H1 (cell line): ENCODE measurements at regions not wholly inside any gene's neighbourhood (a gene's known extent, or its start where the extent isn't known, plus 50 kb on each side); places are given as distances from the start of the nearest gene placed in this dataset.

Experiments
- BRCA1 ChIP-seq: IDR thresholded peaks from 2 replicates; pipeline ENCODE4 v1.6.1; 2012; ENCODE audit warnings: low read depth, low read length, improper control_type of control experiment
- CHD2 ChIP-seq: IDR thresholded peaks from 2 replicates; pipeline ENCODE4 v1.6.1; 2012; ENCODE audit warnings: low read length, improper control_type of control experiment
- HDAC2 ChIP-seq, 2 experiments: fragments of 300-600 bp in 1 of 2; sonication (generic) in 1 of 2; IDR thresholded peaks; 2 replicates each; pipeline ENCODE4 v1.6.1; 2011 to 2012; ENCODE audit warnings: low read depth in 2 of 2, low read length in 2 of 2, mild to moderate bottlenecking in 2 of 2, moderate library complexity in 2 of 2, borderline replicate concordance in 1 of 2, inconsistent platforms in 1 of 2
- JUN ChIP-seq: IDR thresholded peaks from 2 replicates; pipeline ENCODE4 v1.6.1; 2011; ENCODE audit warnings: low read depth, mild to moderate bottlenecking, improper control_type of control experiment, low read length
- JUND ChIP-seq: IDR thresholded peaks from 2 replicates; pipeline ENCODE4 v1.6.1; 2011; ENCODE audit warnings: mild to moderate bottlenecking, improper control_type of control experiment, low read length
- KDM1A ChIP-seq: fragments of 200-600, 300-600 bp; sonication (generic); IDR thresholded peaks from 2 replicates; pipeline ENCODE4 v1.7.1; 2016; ENCODE audit warnings: mild to moderate bottlenecking, low read length, borderline replicate concordance
- PHF8 ChIP-seq: fragments of 200-600 bp; sonication (generic); conservative IDR thresholded peaks from 2 replicates; pipeline ENCODE4 v1.7.1; 2012; ENCODE audit warnings: low read depth, mild to moderate bottlenecking, inconsistent platforms, low read length, moderate library complexity
- POLR2A ChIP-seq, 2 experiments: IDR thresholded peaks; 1 replicate in 1 of 2; 2 replicates in 1 of 2; pipeline ENCODE4 v1.6.1; 2011; ENCODE audit warnings: low read depth in 2 of 2, low read length in 2 of 2, mild to moderate bottlenecking in 2 of 2; ENCODE audit errors: control extremely low read depth in 1 of 2
- POU5F1 ChIP-seq: IDR thresholded peaks from 2 replicates; pipeline ENCODE4 v1.6.1; 2011; ENCODE audit warnings: low read depth, mild to moderate bottlenecking, low read length, moderate library complexity
- RBBP5 ChIP-seq: IDR thresholded peaks from 2 replicates; pipeline ENCODE4 v1.7.1; 2012; ENCODE audit warnings: low read depth, mild to moderate bottlenecking, inconsistent platforms, low read length, moderate library complexity, borderline replicate concordance
- RFX5 ChIP-seq: IDR thresholded peaks from 2 replicates; pipeline ENCODE4 v1.6.1; 2011; ENCODE audit warnings: low read depth, low read length, improper control_type of control experiment, borderline replicate concordance
- RXRA ChIP-seq: IDR thresholded peaks from 2 replicates; pipeline ENCODE4 v1.6.1; 2011; ENCODE audit warnings: low read depth, mild to moderate bottlenecking, low read length, moderate library complexity; ENCODE audit not compliant: insufficient read depth
- SAP30 ChIP-seq: fragments of 300-600 bp; sonication (generic); IDR thresholded peaks from 2 replicates; pipeline ENCODE4 v1.7.1; 2012; ENCODE audit warnings: low read length, moderate library complexity, mild to moderate bottlenecking, inconsistent platforms; ENCODE audit not compliant: insufficient read depth, insufficient replicate concordance
- SIN3A ChIP-seq, 2 experiments: IDR thresholded peaks in 1 of 2; conservative IDR thresholded peaks in 1 of 2; 2 replicates each; pipeline ENCODE4 v1.6.1; 2011 to 2012; ENCODE audit warnings: low read length in 2 of 2, improper control_type of control experiment in 1 of 2, low read depth in 1 of 2, mild to moderate bottlenecking in 1 of 2
- TBP ChIP-seq: IDR thresholded peaks from 2 replicates; pipeline ENCODE4 v1.6.1; 2011; ENCODE audit warnings: low read depth, low read length, improper control_type of control experiment
- YY1 ChIP-seq: IDR thresholded peaks from 2 replicates; pipeline ENCODE4 v1.6.1; 2011; ENCODE audit warnings: low read depth, mild to moderate bottlenecking, low read length
- TF ChIP-seq, protein P1 (sequence below): IDR thresholded peaks from 2 replicates; pipeline ENCODE4 v1.6.1; 2012; ENCODE audit warnings: inconsistent platforms
- TF ChIP-seq, protein P2 (sequence below), 3 experiments: IDR thresholded peaks; 1 replicate in 2 of 3; 2 replicates in 1 of 3; pipeline versions ENCODE4 v1.5.1 to v1.6.1; 2011; ENCODE audit warnings: low read length in 3 of 3, mild to moderate bottlenecking in 3 of 3, inconsistent platforms in 2 of 3, low read depth in 1 of 3, moderate library complexity in 1 of 3; ENCODE audit not compliant: insufficient read depth in 1 of 3; ENCODE audit errors: control extremely low read depth in 1 of 3

DNA sequence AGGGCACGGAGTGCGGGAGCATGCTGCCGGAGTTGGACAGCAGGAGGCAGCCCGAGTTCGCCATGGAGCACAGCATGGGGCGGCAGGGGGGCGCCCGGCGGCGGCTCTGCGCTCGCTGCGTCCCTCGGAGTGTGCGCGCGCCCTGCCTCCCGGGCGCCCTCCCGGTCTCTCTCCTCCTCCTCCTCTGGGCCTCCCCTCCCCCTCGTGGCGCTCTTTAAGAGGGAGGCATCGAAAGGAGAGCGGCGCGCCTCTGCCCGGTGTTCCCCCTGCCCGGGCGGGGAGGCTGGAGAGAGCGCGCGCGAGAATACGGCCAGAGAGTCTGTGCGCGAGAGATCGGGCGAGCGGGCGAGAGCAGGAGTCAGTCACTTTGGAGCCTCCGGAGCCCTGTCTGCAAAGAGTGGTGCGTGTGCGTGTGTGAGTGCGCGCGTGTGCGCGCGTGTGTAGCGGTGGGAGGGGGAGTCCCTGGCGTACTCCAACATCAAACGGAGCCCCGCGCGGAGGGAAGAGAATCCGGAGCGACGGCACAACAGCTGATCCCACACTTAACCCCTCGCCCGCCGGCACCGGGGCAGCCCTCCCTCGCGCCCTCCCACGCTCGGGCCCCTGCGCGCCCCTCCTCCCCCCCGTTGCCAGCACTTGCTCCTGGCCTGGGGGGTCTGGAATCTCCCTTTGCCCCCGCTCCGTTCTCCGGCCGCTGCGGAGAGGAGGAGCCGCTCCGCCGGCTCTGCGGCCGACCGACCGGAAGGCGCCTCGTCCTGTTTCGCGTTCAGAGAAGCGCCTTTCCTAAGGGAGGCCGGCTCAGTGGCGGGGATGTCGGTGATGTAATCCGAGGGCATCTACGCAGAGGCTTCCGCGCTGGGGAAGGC, 108.9 kb downstream of the ENGASE start (continued):
- TF ChIP-seq SIN3A (conservative IDR thresholded peaks at IDR 0.05 in 1 of 2, IDR thresholded peaks at IDR 0.05 in 1 of 2; ENCODE audit: low read depth in 1 of 2, low read length in 2 of 2) (no peak; a peak in 1 of 4 replicates), RXRA (no peak), BRCA1 (peak; percentile 48), YY1 (0 out of 2 replicates have a peak, but pooled peaks have one; percentile 15), SAP30 (peak; percentile 28), RFX5 (no peak), JUND (no peak), KDM1A (no peak), TBP (peak; percentile 23; the same call in 1 of the 2 replicates), HDAC2 (IDR thresholded peaks at IDR 0.05; ENCODE audit: borderline replicate concordance in 1 of 2, low read depth in 2 of 2, low read length in 2 of 2) (no peak), PHF8 (peak; percentile 41), POU5F1 (no peak), POLR2A (IDR thresholded peaks at IDR 0.05; ENCODE audit: control extremely low read depth in 1 of 2, low read depth in 2 of 2, low read length in 2 of 2) (peak in 1 of 2 experiments; percentile 51; a peak in 2 of 3 replicates), JUN (no peak), CHD2 (peak; percentile 84), RBBP5 (peak; percentile 83; the same call in 1 of the 2 replicates)
- TF ChIP-seq, protein P1, sequence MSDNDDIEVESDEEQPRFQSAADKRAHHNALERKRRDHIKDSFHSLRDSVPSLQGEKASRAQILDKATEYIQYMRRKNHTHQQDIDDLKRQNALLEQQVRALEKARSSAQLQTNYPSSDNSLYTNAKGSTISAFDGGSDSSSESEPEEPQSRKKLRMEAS, result peak; percentile 47; the same call in 1 of the 2 replicates
- TF ChIP-seq, protein P2, sequence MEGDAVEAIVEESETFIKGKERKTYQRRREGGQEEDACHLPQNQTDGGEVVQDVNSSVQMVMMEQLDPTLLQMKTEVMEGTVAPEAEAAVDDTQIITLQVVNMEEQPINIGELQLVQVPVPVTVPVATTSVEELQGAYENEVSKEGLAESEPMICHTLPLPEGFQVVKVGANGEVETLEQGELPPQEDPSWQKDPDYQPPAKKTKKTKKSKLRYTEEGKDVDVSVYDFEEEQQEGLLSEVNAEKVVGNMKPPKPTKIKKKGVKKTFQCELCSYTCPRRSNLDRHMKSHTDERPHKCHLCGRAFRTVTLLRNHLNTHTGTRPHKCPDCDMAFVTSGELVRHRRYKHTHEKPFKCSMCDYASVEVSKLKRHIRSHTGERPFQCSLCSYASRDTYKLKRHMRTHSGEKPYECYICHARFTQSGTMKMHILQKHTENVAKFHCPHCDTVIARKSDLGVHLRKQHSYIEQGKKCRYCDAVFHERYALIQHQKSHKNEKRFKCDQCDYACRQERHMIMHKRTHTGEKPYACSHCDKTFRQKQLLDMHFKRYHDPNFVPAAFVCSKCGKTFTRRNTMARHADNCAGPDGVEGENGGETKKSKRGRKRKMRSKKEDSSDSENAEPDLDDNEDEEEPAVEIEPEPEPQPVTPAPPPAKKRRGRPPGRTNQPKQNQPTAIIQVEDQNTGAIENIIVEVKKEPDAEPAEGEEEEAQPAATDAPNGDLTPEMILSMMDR (IDR thresholded peaks at IDR 0.05; ENCODE audit: control extremely low read depth in 1 of 3, insufficient read depth in 1 of 3, low read depth in 1 of 3, low read length in 3 of 3), result no peak
